ENCODE measurements at regions not wholly inside any gene's neighbourhood (a gene's known extent, or its start where the extent isn't known, plus 50 kb on each side); places are given as distances from the start of the nearest gene placed in this dataset.

- Histone ChIP-seq H3K36me3 (ENCODE audit: control insufficient read depth in 2 of 2, insufficient read depth in 1 of 2, low read length in 2 of 2) (no peaks in the 10 kb centered on the region), H3K9me3 (ENCODE audit: control insufficient read depth, insufficient read depth, low read depth, low read length) (no peaks in the 10 kb centered on the region), H3K4me1 (ENCODE audit: control insufficient read depth, insufficient read depth, low read length) (no peaks in the 10 kb centered on the region), H3K27ac (ENCODE audit: extremely low read depth, low read depth, low read length) (no peak overlapping the region), H3K4me3 (ENCODE audit: low read depth, low read length) (no peak overlapping the region)
- ChIA-PET CTCF (no interaction called here), POLR2A (no interaction called here)
- TF ChIP-seq ZNF350 (tag by site-specific recombination; IDR thresholded peaks at IDR 0.05), result no peak
- no peak for TF ChIP-seq ZFP37 (tag by site-specific recombination; IDR thresholded peaks at IDR 0.05)
- no peak for TF ChIP-seq AEBP2 (tag by site-specific recombination; IDR thresholded peaks at IDR 0.05; ENCODE audit: borderline replicate concordance)
- TF ChIP-seq PRDM10 (tag by site-specific recombination; IDR thresholded peaks at IDR 0.05), result no peak
- no peak for TF ChIP-seq ZNF791 (tag by site-specific recombination; IDR thresholded peaks at IDR 0.05)
- TF ChIP-seq ZNF138 (tag by site-specific recombination; IDR thresholded peaks at IDR 0.05; ENCODE audit: borderline replicate concordance), result no peak
- TF ChIP-seq ZNF18 (tag by site-specific recombination; IDR thresholded peaks at IDR 0.05), result no peak
- TF ChIP-seq ZFP3 (tag by site-specific recombination; IDR thresholded peaks at IDR 0.05; ENCODE audit: low read depth), result no peak
- TF ChIP-seq PRDM2 (tag by site-specific recombination; IDR thresholded peaks at IDR 0.05; ENCODE audit: borderline replicate concordance), result no peak
- TF ChIP-seq ZNF645 (tag by site-specific recombination; IDR thresholded peaks at IDR 0.05), result no peak
- no peak for TF ChIP-seq ZSCAN18 (tag by site-specific recombination; IDR thresholded peaks at IDR 0.05)
- no peak for TF ChIP-seq ZNF324 (tag by site-specific recombination; IDR thresholded peaks at IDR 0.05)
- TF ChIP-seq ZNF37A (tag by site-specific recombination; IDR thresholded peaks at IDR 0.05), result no peak
- TF ChIP-seq ZNF280D (tag by site-specific recombination; IDR thresholded peaks at IDR 0.05), result no peak
- no peak for TF ChIP-seq ZSCAN5A (tag by site-specific recombination; IDR thresholded peaks at IDR 0.05)
- TF ChIP-seq GLIS2 (tag by site-specific recombination; IDR thresholded peaks at IDR 0.05), result no peak
- TF ChIP-seq ZNF223 (tag by site-specific recombination; IDR thresholded peaks at IDR 0.05), result no peak
Measured at GRCh38 chr12:92341065-92341668, 195.5 kb upstream of the BTG1 start.
